ENCODE measurements at regions not wholly inside any gene's neighbourhood (a gene's known extent, or its start where the extent isn't known, plus 50 kb on each side); places are given as distances from the start of the nearest gene placed in this dataset.
"Not testable (repeated sequence)": the region's sequence is repeated elsewhere in the genome, so short reads cannot be mapped to it uniquely, and the experiment has no call there.

DNA sequence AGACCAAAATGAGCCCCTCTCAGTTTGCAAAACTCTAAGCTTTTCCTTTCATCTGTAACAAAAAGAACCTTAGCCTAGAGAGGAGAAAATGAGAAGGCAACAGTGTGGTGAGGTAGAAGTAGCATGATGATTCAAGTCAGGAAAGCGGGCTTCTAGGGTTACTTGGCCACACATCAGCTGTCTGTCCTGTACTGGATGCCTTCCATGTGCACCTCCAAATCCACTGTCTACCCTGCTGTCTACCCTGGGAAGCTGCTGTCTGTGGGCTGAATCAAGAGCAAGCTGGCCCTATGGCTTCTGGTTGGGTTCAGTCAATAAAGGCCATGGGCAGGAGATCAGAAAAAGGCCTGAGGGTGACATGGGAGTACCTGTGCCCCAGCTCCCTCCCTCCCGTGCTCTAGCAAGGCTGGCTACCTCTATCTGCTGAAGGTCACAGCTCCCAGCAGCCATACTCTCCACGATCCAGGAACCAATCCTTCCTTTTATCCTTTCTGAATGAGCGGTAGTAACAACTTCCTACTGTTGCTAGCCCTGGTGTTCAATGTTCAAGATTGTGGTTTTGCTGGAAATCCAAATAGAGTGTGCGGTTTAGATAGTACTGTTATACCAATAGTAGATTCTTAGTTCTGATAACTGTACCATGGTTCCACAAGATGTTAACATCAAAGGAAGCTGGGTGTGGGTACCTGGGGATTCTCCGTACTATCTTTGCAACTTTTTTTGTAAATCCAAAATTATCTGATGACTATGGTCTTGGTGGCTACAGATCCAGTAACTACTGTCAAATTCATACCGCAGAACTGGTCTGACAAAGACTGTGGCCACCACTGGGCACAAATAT, 191.0 kb downstream of the ESM1 start:
- WGBS, 3 donors: 88 to 92% (median 89%) methylated on average over 7 of the region's 7 CpGs
- H3K27ac ChIP-seq (ENCODE audit: low read depth, low read length): no peak overlapping the region

DNA sequence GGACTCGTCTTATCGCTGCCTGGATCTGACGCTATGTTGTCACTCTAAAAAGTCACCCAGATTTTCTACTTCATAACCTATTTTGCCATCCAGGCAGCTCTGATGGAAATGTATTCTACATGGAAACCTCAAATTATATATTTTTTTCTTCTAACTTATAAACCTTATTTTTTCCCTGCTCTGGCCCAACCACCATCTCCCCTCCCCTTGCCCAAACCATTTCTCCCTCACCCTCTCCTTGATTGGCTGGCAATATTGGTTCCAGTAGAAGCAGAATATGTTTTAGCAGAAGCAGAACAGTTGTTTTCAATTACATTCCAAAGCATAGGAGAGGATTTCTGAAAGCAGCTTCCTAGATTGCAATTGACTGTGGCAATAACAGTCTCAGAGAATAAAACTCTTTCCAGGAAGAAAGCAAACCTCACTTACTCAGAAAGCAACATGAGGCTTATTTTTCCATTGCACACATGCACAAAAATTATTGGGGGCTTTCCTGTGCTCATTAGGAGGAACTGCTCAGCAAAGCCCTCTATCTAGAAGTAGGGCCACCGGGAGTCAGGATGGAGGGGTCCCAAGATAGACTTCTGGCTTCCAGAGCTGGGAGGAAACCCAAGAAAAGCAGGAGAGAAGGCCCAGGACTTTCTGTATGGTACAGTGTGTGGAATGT, 191.8 kb downstream of the ESM1 start:
- H3K27ac ChIP-seq (ENCODE audit: low read depth, low read length): no peak overlapping the region
- 85 to 95% (median 88%) methylated on average over 4 of the region's 4 CpGs for WGBS, 3 donors

- no peak overlapping the region for H3K27ac ChIP-seq (ENCODE audit: low read depth, low read length)
- WGBS, 3 donors: 39 to 67% (median 57%) methylated on average over 2 of the region's 2 CpGs
These were observed 192.6 kb downstream of the ESM1 start for GRCh38 chr5:54792611-54793404.

- H3K27ac ChIP-seq (ENCODE audit: low read depth, low read length): not testable (repeated sequence)
- whole genome bisulfite sequencing, 3 donors: 90 to 93% (median 91%) methylated on average over 3 of the region's 3 CpGs
These were observed 197.5 kb downstream of the ESM1 start for GRCh38 chr5:54787910-54788309.

DNA sequence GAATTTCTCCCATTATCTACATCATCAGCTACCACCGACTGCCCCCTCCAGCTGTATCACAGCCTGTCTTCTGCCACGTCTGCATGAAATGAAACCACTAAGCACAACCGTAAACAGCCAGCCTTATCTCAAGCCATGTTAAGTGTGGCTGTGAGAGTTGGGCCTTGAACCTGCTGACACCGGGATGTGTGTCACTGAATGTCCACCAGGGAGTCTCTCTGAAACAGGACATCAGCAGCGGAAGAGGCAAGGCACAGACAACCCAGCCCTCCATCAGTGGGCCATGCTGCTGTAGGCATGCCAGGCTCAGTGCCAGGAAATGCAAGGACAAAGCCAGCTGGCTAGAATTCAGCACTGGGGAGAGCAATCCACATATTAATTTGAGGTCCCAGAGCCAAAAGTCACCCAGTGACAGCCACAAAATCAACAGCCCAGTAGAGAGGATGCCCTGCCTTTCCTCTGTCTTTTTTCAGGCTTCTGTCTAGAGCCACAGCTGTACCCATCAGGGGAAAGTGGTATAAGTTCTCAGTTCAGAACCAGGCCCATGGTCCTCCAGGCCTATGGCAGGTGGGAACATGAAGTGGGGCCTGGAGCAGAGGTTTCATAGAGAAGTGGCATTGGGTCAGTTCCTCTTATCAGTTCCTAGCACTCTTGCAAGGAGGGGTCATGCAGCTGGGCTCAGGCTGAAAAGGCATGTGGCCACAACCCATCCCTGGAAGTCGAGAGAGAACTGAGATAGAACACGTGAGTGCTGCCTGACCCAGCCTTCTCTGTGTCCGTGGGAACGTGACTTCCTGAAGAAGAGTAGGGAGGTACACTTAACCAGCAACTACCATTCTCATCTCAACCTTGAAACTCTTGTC, 199.4 kb downstream of the ESM1 start:
- H3K27ac ChIP-seq (ENCODE audit: low read depth, low read length): no peak overlapping the region
- 47 to 60% (median 51%) methylated on average over 9 of the region's 9 CpGs for WGBS, 3 donors

DNA sequence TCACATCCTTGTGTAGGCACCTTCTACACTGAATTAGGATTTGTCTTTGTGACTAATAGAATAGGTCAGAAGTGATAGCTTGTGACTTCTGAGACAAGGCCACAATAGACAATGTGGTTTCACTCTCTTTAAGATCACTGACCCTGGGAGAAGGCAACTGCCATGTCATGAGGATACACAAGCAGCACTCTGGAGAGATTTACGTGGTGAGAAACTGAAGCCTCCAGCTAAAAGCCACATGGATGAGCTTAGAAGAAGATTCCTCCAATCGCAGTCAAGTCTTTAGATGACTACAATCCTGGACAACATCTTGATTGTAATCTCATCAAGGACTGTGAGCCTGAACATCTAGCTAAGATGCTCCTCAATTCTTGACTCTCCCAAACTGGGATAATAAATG, 206.6 kb downstream of the ESM1 start:
- H3K27ac ChIP-seq (ENCODE audit: low read depth, low read length): no peak overlapping the region

GRCh38 chr5:54775645-54776044, 209.7 kb downstream of the ESM1 start:
- H3K27ac ChIP-seq (ENCODE audit: low read depth, low read length): no peak overlapping the region

More for the DNA sequence above, 206.6 kb downstream of the ESM1 start:
- 87 to 94% (median 89%) methylated on average over 2 of the region's 2 CpGs for WGBS, 3 donors

GRCh38 chr5:54774281-54775170, 210.9 kb downstream of the ESM1 start:
- WGBS, 3 donors: 49 to 77% (median 62%) methylated on average over 10 of the region's 10 CpGs
- H3K27ac ChIP-seq (ENCODE audit: low read depth, low read length): no peak overlapping the region

DNA sequence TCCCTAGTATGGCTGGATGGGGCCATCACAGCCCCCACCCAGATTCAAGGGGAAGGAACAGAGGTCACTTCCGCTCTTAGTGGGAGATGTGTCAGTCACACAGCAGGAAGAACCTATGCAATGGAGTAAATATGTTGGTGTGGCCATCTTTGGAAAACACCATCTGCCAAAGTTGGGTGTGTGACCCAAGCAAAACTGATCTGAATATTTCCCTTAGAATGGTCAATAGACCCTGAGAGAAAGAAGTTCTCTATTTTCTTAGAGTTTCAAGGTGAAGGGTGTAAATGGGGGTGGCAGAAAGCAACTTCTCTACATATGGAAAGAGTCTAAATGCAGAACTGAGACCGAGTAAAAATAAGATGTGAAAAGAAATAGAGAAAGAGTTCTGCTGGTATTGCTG, 212.7 kb downstream of the ESM1 start:
- H3K27ac ChIP-seq (ENCODE audit: low read depth, low read length): no peak overlapping the region
- WGBS, 3 donors: 80 to 88% (median 82%) methylated on average over 2 of the region's 2 CpGs

DNA sequence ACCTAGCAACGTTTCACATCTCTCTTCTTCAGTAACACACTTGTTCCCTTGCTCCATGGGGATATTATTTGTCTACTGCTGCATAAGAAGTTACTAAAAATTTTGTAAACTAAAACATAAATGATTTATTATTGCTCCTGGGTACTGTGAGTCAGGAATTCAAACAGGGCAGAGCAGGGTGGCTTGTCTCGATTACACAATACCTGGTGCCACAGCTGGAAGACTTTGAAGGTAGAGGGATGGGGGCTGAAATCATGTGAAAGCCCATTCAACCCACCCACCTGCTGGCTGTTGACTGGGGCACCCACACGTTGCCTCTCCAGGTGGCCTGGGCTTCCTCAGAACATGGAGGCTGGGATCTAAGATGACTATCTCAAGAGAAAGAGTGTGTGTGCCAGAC, 213.2 kb downstream of the ESM1 start:
- 71 to 86% (median 84%) methylated on average over 3 of the region's 3 CpGs for WGBS, 3 donors

DNA sequence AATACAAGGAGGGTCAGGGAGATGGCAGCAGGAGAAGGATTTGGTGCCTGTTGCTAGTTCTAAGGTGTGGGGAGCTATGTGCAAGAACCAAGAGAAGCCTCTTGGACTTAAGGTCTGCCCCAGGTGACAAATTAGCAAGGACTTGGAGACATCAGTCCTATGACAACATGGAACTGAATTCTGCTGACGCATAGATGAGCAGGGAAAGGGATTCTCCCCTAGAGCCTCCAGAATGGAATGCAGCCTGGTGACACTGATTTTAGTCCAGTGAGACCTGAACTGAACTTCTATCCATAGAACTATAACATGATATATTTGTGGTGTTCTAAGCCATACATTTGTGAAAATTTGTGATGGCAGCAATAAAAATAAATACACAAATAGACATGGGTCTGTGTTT, 215.6 kb downstream of the ESM1 start:
- no peak overlapping the region for H3K27ac ChIP-seq (ENCODE audit: low read depth, low read length)
- WGBS, 3 donors: 96 to 100% (median 98%) methylated on average over 1 of the region's 1 CpG

More for the DNA sequence above, 213.2 kb downstream of the ESM1 start:
- H3K27ac ChIP-seq (ENCODE audit: low read depth, low read length): no peak overlapping the region

- 65 to 88% (median 83%) methylated on average over 6 of the region's 6 CpGs for WGBS, 3 donors
- H3K27ac ChIP-seq (ENCODE audit: low read depth, low read length): no peak overlapping the region
These were observed 216.3 kb downstream of the ESM1 start for GRCh38 chr5:54769072-54769471.

DNA sequence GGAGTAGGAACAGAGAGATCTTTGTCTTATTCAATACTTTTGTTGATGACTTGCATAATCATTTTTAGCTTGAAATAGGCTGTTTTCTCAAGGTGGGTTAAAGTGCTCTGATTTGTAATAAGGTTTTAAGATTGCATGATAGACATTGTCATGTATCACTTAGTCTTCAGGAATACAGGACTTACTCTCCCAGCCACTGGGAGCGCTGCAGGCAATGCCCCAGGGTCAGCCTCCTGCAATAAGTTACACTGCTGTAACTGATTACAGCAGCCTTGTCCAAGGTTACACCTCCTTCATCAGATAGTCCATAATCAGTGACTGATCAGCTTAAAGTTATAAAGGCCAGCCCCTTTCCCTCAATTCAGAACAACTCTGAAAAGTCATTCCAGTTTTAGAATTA, 218.6 kb downstream of the ESM1 start:
- H3K27ac ChIP-seq (ENCODE audit: low read depth, low read length): no peak overlapping the region
- WGBS, 3 donors: 55 to 100% (median 96%) methylated on average over 1 of the region's 1 CpG

DNA sequence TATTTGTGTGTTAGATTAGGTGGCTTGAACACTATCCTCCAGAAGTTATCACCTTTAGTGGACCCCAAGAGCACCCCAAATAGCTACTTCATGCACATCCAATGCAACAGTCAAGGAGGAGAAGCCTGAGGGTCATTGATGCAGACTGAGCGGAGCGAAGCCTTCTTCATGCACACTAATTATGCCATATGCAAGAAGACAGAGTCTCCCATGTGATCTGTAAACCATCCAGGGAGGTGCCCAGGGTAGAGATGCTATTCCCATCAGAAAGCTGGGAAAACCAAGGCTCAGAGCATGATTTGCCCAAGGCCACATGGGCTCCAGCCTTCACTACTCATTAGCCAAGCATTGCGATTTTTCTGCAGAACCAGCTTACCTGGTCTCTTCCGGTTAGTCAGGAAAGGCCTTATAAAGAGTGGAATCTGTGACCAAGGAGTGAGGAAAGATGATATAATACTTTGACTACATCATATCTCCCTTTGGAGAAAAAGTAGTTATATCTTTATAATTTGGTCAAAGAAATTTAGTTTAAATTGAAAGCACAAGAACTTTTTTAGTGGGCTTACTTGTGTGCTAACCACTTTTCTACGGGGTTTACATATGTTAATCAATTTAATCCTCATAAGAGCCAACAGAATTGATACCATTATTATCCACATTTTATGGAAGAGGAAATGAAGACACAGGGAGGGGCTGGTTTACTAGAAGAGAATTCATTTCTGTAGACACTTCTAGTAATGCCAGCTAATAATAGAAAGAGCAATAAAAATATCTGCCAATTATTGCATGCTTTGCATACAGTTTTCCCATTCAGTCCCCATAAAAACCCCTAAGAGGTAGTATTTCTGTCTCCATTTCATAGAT, 220.0 kb downstream of the ESM1 start:
- 94 to 98% (median 96%) methylated on average over 5 of the region's 5 CpGs for WGBS, 3 donors
- no peak overlapping the region for H3K27ac ChIP-seq (ENCODE audit: low read depth, low read length)

DNA sequence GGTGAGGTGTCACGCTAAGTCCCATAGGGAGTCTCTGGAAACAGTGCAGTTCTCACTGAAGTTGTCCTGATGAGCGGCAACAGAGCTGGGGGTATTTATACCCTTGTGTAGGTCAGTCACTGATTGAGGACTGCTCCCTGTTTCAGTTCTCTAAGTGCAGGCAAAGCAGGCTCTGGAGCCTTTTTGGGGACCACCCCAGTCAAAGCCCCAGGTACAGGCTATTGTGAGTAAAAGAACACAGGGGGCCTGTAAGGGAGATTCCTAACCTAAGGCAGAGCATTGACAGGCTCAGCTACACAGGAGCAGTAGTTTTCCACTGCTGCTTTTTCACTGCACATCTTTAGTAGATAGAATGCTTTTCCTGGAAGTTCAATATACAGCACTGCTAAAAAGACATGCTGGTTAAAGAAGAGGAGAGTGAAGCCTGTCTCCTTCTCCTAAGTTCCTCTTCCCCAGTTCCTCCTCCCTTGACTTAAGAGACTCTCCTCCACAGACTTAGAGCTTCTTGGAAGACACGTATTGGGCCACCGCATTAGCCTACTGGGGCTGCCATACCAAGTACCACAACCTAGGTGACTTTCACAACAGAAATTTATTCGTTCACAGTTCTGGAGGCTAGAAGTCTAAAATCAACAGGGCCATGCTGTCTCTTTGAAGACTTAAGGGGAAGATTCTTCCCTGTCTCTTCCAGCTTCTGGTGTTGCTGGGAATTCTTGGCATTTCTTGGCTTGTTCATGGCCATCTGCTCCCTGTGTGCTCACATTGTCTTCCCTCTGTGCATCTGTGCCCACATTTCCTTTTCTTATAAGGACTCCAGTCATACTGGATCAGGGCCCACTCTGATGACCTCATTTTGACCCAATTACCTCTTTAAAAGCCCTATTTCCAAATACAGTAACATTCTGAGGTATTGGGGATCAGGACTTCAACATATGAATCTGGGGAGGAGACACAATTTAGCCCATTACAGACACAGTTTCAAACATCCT, 221.0 kb downstream of the ESM1 start:
- WGBS, 3 donors: 89 to 92% (median 91%) methylated on average over 5 of the region's 5 CpGs
- H3K27ac ChIP-seq (ENCODE audit: low read depth, low read length): no peak overlapping the region
